Loucy (cell line): ENCODE measurements at regions not wholly inside any gene's neighbourhood (a gene's known extent, or its start where the extent isn't known, plus 50 kb on each side); places are given as distances from the start of the nearest gene placed in this dataset.

Experiments used
- H2AFZ ChIP-seq: fragments of 200-600 bp; sonication (generic); 2 replicates; pipeline ENCODE4 v1.6.0; 2016; ENCODE audit warnings: antibody characterized with exemption, mild to moderate bottlenecking, low read length, moderate library complexity
- H3F3A ChIP-seq: fragments of 200-600 bp; 2 replicates; pipeline ENCODE4 v1.6.0; 2016; ENCODE audit warnings: antibody characterized with exemption, low read depth, mild to moderate bottlenecking
- H3K27me3 ChIP-seq: fragments of 200-600 bp; sonication (generic); 2 replicates; pipeline ENCODE4 v1.6.1; 2014; ENCODE audit warnings: low read length, mild to moderate bottlenecking; ENCODE audit not compliant: insufficient read depth, poor library complexity, severe bottlenecking
- H3K36me3 ChIP-seq: fragments of 200-600 bp; sonication (generic); 2 replicates; pipeline ENCODE4 v1.6.1; 2016; ENCODE audit warnings: low read length; ENCODE audit not compliant: insufficient read depth
- H3K4me1 ChIP-seq: fragments of 200-600 bp; sonication (generic); 2 replicates; pipeline ENCODE4 v1.5.1; 2014; ENCODE audit warnings: low read length, mild to moderate bottlenecking; ENCODE audit not compliant: insufficient read depth, poor library complexity, severe bottlenecking
- H3K4me2 ChIP-seq: fragments of 200-600 bp; sonication (generic); 2 replicates; pipeline ENCODE4 v1.6.0; 2014; ENCODE audit warnings: antibody characterized with exemption, low read length, low read depth, mild to moderate bottlenecking; ENCODE audit not compliant: poor library complexity, severe bottlenecking
- H3K4me3 ChIP-seq: fragments of 200-600 bp; sonication (generic); 2 replicates; pipeline ENCODE4 v1.5.1; 2014; ENCODE audit warnings: low read length, mild to moderate bottlenecking, mixed read lengths; ENCODE audit not compliant: poor library complexity, severe bottlenecking
- H3K79me2 ChIP-seq: fragments of 200-600 bp; sonication (generic); 2 replicates; pipeline ENCODE4 v1.6.1; 2014; ENCODE audit warnings: low read length; ENCODE audit not compliant: insufficient read depth
- H3K9ac ChIP-seq: fragments of 200-600 bp; sonication (generic); 2 replicates; pipeline ENCODE4 v1.6.0; 2014; ENCODE audit warnings: mild to moderate bottlenecking, low read depth, low read length, moderate library complexity; ENCODE audit not compliant: poor library complexity, severe bottlenecking
- H3K9me2 ChIP-seq: fragments of 200-600 bp; sonication (generic); replicated peaks from 2 replicates; pipeline ENCODE4 v1.6.1; 2016; ENCODE audit warnings: low read depth, low read length, mixed read lengths
- H3K9me3 ChIP-seq: fragments of 200-600 bp; sonication (generic); 2 replicates; pipeline ENCODE4 v1.6.1; 2014; ENCODE audit warnings: mild to moderate bottlenecking, antibody characterized with exemption, low read length, low read depth; ENCODE audit not compliant: insufficient read depth
- H4K20me1 ChIP-seq: fragments of 200-600 bp; sonication (generic); 2 replicates; pipeline ENCODE4 v1.6.0; 2014; ENCODE audit warnings: antibody characterized with exemption, low read length, mild to moderate bottlenecking; ENCODE audit not compliant: insufficient read depth, poor library complexity, severe bottlenecking
- EZH2phosphoT487 ChIP-seq: fragments of 200-600 bp; IDR thresholded peaks from 2 replicates; pipeline ENCODE4 v1.6.1; 2018; ENCODE audit warnings: antibody characterized with exemption, mild to moderate bottlenecking, moderate library complexity, borderline replicate concordance
- TF ChIP-seq, protein P1 (sequence below): fragments of 200-600 bp; sonication (generic); conservative IDR thresholded peaks from 2 replicates; pipeline ENCODE4 v1.5.1; 2014; ENCODE audit warnings: mild to moderate bottlenecking, antibody characterized with exemption, low read length

DNA sequence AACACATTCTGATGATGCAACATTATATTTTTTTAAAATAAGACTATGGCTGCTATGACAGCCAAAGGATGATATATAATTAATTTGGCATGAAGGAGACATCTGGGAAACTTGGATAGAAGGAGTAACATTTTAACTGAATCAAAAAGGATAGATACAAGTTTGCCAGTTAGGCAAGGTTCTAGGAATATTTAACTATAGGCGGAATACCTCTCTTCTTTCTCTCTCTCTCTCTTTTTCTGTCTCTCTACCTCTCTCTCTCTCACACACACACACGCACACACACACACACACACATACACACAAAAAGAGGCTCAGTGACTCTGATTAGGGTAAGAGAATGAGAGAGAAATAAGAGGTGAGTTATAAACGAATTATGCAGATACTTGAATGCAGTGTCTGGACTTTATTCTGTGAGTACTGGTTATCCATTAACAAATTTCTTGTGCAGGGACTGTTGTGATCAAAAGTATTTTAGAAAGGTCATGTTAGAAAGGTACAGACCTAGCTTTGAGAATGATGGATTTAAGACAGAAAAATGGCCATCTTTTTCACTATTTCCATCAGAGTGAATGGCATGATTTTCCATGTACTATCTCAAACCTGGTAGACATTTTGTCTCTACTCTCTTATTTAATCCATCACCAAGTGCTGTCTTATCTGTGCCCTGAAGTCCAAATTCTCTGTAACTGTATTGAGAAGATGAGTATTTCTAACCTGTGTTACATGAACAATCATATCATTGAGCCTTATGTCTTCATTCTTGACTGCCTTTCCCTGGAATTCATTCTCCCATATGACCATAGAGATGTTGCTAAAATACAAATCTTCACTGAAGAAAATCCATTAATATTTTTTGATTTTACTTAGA, 1106.9 kb upstream of the ADGRL4 start:
- H3K9me3 ChIP-seq = no peaks in the 10 kb centered on the region
- no peaks in the 10 kb centered on the region for H3K36me3 ChIP-seq
- TF ChIP-seq, protein P1, sequence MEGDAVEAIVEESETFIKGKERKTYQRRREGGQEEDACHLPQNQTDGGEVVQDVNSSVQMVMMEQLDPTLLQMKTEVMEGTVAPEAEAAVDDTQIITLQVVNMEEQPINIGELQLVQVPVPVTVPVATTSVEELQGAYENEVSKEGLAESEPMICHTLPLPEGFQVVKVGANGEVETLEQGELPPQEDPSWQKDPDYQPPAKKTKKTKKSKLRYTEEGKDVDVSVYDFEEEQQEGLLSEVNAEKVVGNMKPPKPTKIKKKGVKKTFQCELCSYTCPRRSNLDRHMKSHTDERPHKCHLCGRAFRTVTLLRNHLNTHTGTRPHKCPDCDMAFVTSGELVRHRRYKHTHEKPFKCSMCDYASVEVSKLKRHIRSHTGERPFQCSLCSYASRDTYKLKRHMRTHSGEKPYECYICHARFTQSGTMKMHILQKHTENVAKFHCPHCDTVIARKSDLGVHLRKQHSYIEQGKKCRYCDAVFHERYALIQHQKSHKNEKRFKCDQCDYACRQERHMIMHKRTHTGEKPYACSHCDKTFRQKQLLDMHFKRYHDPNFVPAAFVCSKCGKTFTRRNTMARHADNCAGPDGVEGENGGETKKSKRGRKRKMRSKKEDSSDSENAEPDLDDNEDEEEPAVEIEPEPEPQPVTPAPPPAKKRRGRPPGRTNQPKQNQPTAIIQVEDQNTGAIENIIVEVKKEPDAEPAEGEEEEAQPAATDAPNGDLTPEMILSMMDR = no peak
- TF ChIP-seq EZH2phosphoT487 = no peak
- H3K4me1 ChIP-seq = no peaks in the 10 kb centered on the region
- H3K79me2 ChIP-seq = no peaks in the 10 kb centered on the region
- no peaks in the 10 kb centered on the region for H4K20me1 ChIP-seq
- no peaks in the 10 kb centered on the region for H3K27me3 ChIP-seq
- no peaks in the 10 kb centered on the region for H3F3A ChIP-seq
- no peaks in the 10 kb centered on the region for H3K9me2 ChIP-seq
- no peak overlapping the region for H3K9ac ChIP-seq
- no peak overlapping the region for H3K4me2 ChIP-seq
- H3K4me3 ChIP-seq = no peak overlapping the region
- no peak overlapping the region for H2AFZ ChIP-seq

DNA sequence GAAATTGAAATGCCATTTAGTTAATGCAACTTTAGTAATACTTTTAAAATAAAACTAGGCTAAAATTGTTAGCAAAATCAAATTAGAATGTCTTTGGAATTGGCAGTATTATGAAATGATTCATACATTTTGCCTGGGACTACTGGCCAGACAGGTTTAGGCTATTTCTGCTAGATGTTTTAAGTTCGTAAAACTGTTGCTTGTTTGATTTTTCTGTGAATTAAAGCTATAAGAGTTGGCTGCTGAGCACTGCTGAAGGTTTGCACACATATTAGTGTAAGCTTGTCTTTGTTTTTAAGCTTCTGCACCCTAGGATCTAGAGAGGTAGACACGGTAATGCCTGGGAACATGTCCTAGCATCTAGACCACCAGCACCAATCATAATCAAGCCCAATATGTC, 1094.6 kb upstream of the ADGRL4 start:
- no peaks in the 10 kb centered on the region for H3F3A ChIP-seq
- H3K4me2 ChIP-seq = no peak overlapping the region
- H3K79me2 ChIP-seq = no peaks in the 10 kb centered on the region
- TF ChIP-seq, protein P1 = no peak
- TF ChIP-seq EZH2phosphoT487 = no peak
- no peaks in the 10 kb centered on the region for H3K4me1 ChIP-seq
- H3K27me3 ChIP-seq = no peaks in the 10 kb centered on the region
- H3K9ac ChIP-seq = no peak overlapping the region
- no peak overlapping the region for H2AFZ ChIP-seq
- no peaks in the 10 kb centered on the region for H3K9me2 ChIP-seq
- no peak overlapping the region for H3K4me3 ChIP-seq
- H3K9me3 ChIP-seq = no peaks in the 10 kb centered on the region
- H3K36me3 ChIP-seq = no peaks in the 10 kb centered on the region
- no peaks in the 10 kb centered on the region for H4K20me1 ChIP-seq

DNA sequence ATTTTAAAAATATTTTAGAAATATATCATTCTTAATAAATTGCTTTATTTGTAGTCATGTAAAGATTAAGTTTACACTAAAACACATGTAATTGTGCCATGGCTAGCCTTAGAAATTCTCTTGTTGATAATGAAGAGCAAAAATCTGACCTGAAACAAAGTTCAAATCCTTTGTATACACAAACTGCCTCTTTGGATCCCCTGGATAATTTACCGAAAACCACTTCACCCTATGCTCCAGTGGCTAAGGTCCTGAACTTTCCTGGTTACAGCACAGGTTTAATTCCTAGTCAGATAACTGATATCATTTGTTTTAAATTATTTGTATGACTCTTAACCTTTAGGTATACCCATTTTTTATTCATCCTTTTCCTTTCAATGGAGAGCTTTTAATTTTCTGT, 1093.2 kb upstream of the ADGRL4 start:
- no peak overlapping the region for H3K4me3 ChIP-seq
- no peaks in the 10 kb centered on the region for H3K9me3 ChIP-seq
- no peak overlapping the region for H3K9ac ChIP-seq
- TF ChIP-seq, protein P1 = no peak
- TF ChIP-seq EZH2phosphoT487 = no peak
- H3K9me2 ChIP-seq = no peaks in the 10 kb centered on the region
- H3K79me2 ChIP-seq = no peaks in the 10 kb centered on the region
- no peaks in the 10 kb centered on the region for H3K4me1 ChIP-seq
- no peaks in the 10 kb centered on the region for H4K20me1 ChIP-seq
- H3K4me2 ChIP-seq = no peak overlapping the region
- H3K27me3 ChIP-seq = no peaks in the 10 kb centered on the region
- H3K36me3 ChIP-seq = no peaks in the 10 kb centered on the region
- no peak overlapping the region for H2AFZ ChIP-seq
- no peaks in the 10 kb centered on the region for H3F3A ChIP-seq
